GM21526 (cell line): ENCODE measurements at regions not wholly inside any gene's neighbourhood (a gene's known extent, or its start where the extent isn't known, plus 50 kb on each side); places are given as distances from the start of the nearest gene placed in this dataset.
"Not testable (repeated sequence)": the region's sequence is repeated elsewhere in the genome, so short reads cannot be mapped to it uniquely, and the experiment has no call there.

Source experiments
- ATAC-seq: cut with Tn5 transposase; IDR thresholded peaks from one replicate; pipeline ENCODE4 v1.9.1; 2021; ENCODE audit warnings: moderate library complexity; ENCODE audit not compliant: unreplicated experiment, low FRiP score

- ATAC-seq = no peak
These were observed 282.3 kb downstream of the HGF start for GRCh38 chr7:81487516-81487915.

DNA sequence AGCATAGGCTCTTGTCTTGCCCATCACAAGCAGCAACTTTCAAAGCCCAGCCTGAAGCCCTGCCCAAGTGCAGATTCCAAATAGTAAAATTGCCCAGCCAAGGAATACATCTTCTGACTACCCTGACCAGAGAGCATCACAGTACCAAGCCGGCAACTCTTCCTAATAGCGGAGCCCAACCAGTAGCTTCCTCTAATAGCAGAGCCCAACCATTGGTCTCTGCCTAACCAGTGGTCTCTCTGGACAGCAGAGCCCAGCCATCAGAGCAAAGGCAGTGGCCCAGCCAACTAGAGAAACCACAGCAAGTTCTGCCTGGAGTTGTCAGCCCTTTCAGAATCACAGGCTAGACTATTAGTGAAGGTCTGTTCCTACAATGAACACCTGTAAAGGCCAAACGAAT is 285.6 kb downstream of the HGF start:
- ATAC-seq = no peak

GRCh38 chr7:81482600-81483186 is 287.2 kb downstream of the HGF start:
- peak; percentile 76 for ATAC-seq

GRCh38 chr7:81478664-81479063 is 291.2 kb downstream of the HGF start:
- ATAC-seq = no peak

- ATAC-seq = not testable (repeated sequence)
These were observed 291.6 kb downstream of the HGF start for GRCh38 chr7:81478201-81478600.

DNA sequence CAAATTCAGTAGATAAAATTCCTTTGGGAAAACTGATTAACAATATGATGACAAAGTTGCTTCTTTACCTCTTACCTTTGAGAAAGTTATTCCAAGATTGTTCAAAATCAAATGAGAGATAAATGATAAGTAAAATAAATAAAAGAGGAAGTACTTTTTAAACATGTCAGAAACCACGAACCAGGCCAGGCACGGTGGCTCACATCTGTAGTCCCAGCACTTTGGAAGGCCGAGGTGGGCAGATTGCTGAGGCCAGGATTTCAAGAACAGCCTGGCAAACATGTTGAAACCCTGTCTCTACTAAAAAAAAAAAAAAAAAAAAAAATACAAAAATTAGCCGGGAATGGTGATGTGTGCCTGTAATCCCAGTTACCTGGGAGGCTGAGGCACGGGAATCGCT is 296.6 kb downstream of the HGF start:
- no peak for ATAC-seq

- no peak for ATAC-seq
These were observed 299.0 kb downstream of the HGF start for GRCh38 chr7:81470724-81471379.

DNA sequence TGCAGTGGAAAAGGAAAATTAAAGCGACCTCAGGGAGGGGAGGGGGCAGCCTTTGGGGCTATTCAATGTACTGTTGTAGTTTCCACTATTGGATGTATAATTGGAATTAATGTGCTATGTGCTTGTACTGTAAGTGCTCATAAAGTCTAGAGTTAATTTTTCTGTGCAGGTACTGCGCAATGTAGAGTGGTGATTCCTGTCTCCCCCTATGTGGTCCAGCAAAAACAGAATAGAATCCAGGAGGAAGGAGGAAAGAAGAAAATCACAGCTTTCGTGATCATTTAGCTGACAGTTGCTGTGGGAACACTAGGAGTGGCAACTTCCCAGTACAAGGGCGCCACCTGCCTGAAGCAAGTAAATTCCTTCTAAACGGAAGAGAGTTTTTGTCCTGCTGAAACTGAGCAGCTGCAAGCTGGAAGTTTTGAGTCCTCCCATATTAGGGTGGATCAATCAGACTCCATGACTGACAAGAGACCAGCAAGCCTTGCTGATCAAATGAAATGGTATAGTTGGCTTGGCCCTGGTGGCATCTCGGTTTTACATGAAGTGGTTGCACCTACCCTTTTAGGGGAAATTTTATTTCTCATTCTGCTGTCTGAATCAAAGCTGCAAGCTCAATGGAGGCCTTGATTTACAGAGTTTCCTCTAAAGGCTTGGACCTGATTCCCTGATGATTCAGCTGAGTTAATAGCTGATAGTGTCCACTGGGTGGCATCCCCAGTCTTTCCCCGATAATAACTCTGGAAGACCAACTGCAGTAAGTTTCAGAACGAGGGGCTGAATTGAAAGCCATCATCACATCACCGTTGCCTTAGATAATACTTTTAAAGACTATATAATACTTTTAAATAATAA is 299.8 kb downstream of the HGF start:
- no peak for ATAC-seq

- ATAC-seq = no peak
These were observed 300.5 kb downstream of the HGF start for GRCh38 chr7:81469153-81469868.

- no peak for ATAC-seq
These were observed 301.3 kb downstream of the HGF start for GRCh38 chr7:81468526-81468925.

DNA sequence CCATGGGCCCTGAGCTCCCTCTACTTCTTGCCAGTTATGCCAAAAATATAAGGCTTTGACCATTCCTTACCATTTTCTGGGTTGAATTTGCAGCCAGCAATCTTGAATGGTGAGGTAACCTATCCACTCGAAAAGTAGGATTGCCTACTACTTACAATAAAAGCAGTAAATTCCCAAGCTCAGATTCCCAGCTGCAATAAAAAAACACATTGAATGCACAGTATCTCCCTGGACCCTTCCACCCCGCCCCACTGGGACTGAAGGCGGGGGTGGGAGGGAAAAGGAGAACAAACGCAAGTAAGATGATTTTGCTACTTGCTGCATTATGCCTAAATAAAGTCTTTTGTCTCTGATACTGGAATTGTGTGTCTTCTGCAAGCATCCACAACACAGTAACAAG is 301.9 kb downstream of the HGF start:
- no peak for ATAC-seq

GRCh38 chr7:81462672-81463071 is 307.2 kb downstream of the HGF start:
- ATAC-seq = no peak

- no peak for ATAC-seq
These were observed 309.4 kb downstream of the HGF start for GRCh38 chr7:81460250-81461045.

GRCh38 chr7:81459485-81459884 is 310.4 kb downstream of the HGF start:
- ATAC-seq = no peak

DNA sequence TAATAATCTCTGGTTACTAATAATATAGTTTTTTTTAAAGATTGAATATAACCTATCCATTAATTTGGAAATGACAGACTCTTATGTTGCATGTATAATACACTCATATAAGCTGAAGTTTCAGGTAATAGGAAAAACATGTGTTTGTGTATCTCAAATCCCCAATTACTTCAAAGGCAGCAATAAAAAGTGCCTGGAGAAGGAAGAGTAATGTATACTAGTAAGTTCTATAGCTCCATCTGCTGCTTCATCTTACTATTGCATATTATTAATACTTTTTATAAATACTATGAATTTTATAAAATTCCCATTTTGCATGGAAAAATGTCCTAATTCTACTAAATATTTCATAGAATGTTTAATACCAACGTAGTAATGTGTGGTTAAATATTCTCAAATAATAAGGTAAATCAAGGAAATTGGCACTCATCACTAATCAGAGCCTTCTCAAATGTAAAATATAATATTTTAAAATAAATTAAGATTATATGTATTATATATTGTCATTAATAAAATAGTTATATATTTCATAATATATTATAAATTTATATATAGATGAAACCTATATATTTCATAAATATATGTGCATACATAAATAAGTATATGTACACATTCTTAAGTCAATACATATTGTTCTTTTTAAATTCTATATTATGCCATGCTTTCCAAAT is 311.9 kb downstream of the HGF start:
- no peak for ATAC-seq

- not testable (repeated sequence) for ATAC-seq
These were observed 316.1 kb downstream of the HGF start for GRCh38 chr7:81453770-81454169.

GRCh38 chr7:81449105-81449504 is 320.7 kb downstream of the HGF start:
- ATAC-seq = no peak

DNA sequence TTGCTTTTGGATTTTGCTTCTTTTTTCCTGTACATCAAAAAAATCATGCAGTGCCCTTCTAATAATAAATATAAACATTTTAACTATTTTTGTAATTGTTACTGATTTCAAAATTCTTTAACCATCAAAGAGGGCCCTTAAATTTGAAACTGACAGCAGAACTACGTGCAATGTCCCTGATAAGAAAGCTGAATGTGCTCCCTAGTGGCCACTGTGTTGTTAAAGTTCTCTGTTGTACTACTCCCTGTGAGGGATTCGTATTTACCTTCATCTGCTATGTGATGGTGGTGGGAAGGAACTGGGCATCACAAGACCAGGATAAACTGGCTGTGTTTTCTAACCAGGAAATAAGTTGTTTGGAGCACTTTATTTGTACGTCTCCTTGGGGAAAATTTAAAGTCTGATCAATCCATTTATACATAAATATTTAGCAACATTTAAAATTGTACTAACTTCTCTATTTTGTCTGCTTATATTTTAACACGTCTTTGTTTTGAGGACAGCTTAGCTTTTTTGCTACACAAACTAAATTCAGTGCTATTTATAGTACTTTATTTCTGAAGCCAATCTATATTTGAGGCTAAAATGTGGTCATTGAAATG is 322.4 kb downstream of the HGF start:
- ATAC-seq = no peak

DNA sequence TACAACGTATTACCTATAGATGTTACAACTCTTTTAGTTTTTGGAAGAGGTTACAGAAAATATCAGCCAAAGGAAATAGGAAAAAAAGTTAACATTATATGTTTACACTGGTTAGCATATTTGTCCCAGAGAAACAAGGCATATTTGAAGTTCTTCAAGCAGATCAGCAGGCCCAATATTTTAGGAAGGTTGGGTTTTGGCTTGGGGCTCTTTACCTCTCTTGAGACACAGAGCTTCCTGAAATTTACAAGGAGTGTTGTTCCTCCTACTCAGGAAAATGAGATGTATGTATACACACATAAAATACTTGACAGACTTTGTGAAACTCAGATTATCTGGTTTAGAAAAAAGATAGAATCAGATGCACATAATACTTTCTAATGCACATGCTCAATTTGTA is 323.6 kb downstream of the HGF start:
- ATAC-seq = no peak
